K562 (cell line): ENCODE measurements at regions not wholly inside any gene's neighbourhood (a gene's known extent, or its start where the extent isn't known, plus 50 kb on each side); places are given as distances from the start of the nearest gene placed in this dataset.

Experiments used
- ATAC-seq: fragments of 200-7000 bp; cut with Tn5 transposase; 3 replicates; pipeline ENCODE4 v1.9.1; 2020; ENCODE audit warnings: moderate library complexity
- BruUV-seq: library from RNA; stranded (reverse); fragments of 400-500 nt; replicated peaks from 2 replicates; lab custom pipeline; 2021; lab: Mats Ljungman, UMichigan
- CTCF ChIA-PET: fragments of 300-600 bp; formaldehyde crosslinking; extraction: SDS; loops from one replicate; lab custom pipeline; 2021; ENCODE audit warnings: low intra/inter-chr PET ratio; lab: Yijun Ruan, JAX
- POLR2A ChIA-PET: fragments of 300-600, 350-650 bp; sonication (Branson Sonifier 250); formaldehyde crosslinking; extraction: SDS; loops from one replicate; lab custom pipeline; 2021; ENCODE audit warnings: antibody characterized with exemption, inconsistent platforms; lab: Yijun Ruan, JAX
- DNase-seq, 4 experiments: peaks; one replicate each; pipeline versions ENCODE4 v3.0.0 to v3.0.0-alpha.2; 2011 to 2018; ENCODE audit warnings: low spot score in 3 of 4, mixed read lengths in 3 of 4; ENCODE audit errors: extremely low read depth in 1 of 4
- FAIRE-seq: peaks from 2 replicates; lab custom pipeline; 2011; peaks lifted over from hg19 to GRCh38; lab: Jason Lieb, UNC
- H2AFZ ChIP-seq: 2 replicates; pipeline ENCODE4 v1.6.0; 2011; ENCODE audit warnings: low read depth, low read length, control low read depth, inconsistent platforms
- H3K27ac ChIP-seq: fragments of 200-600 bp; 3 replicates; pipeline ENCODE4 v1.8.0; 2011; ENCODE audit warnings: low read depth, mild to moderate bottlenecking, control low read depth, inconsistent platforms, low read length, moderate library complexity, mixed read lengths; ENCODE audit errors: extremely low read depth
- H3K27me3 ChIP-seq, 2 experiments: fragments of 300-600 bp in 1 of 2; 2 replicates in 1 of 2; 3 replicates in 1 of 2; pipeline versions ENCODE4 v1.6.0 to v1.8.0; 2011; ENCODE audit warnings: inconsistent platforms in 2 of 2, low read length in 2 of 2, mild to moderate bottlenecking in 1 of 2, mixed read lengths in 1 of 2, moderate library complexity in 1 of 2; ENCODE audit not compliant: control insufficient read depth in 2 of 2, insufficient read depth in 2 of 2
- H3K36me3 ChIP-seq: fragments of 300-600 bp; 3 replicates; pipeline ENCODE4 v1.8.0; 2011; ENCODE audit warnings: mild to moderate bottlenecking, low read length, inconsistent platforms; ENCODE audit not compliant: control insufficient read depth, insufficient read depth
- H3K4me1 ChIP-seq, 2 experiments: fragments of 200-600 bp in 1 of 2; replicated peaks in 1 of 2; 2 replicates in 1 of 2; 3 replicates in 1 of 2; pipeline versions ENCODE4 v1.5.1 to v1.8.0; 2011; ENCODE audit warnings: inconsistent platforms in 2 of 2, low read length in 2 of 2, mild to moderate bottlenecking in 1 of 2, mixed read lengths in 1 of 2, moderate library complexity in 1 of 2; ENCODE audit not compliant: control insufficient read depth in 2 of 2, insufficient read depth in 2 of 2
- H3K4me2 ChIP-seq: 2 replicates; pipeline ENCODE4 v1.6.1; 2011; ENCODE audit warnings: low read length, control low read depth, inconsistent platforms, mixed read lengths; ENCODE audit not compliant: insufficient read depth
- H3K4me3 ChIP-seq: fragments of 200-600 bp; sonication (generic), shearing (Covaris generic); 2 replicates; pipeline ENCODE4 v1.5.1; 2016; ENCODE audit warnings: control low read depth, inconsistent platforms
- H3K79me2 ChIP-seq: fragments of 200-600 bp; 3 replicates; pipeline ENCODE4 v1.8.0; 2011; ENCODE audit warnings: low read length, inconsistent platforms; ENCODE audit not compliant: control insufficient read depth, insufficient read depth
- H3K9ac ChIP-seq, 2 experiments: 2 replicates each; pipeline versions ENCODE4 v1.6.0 to v1.6.1; 2011; ENCODE audit warnings: low read depth in 2 of 2, low read length in 2 of 2, control low read depth in 1 of 2, inconsistent platforms in 1 of 2, mild to moderate bottlenecking in 1 of 2, mixed read lengths in 1 of 2; ENCODE audit not compliant: insufficient read depth in 1 of 2
- H3K9me1 ChIP-seq: one replicate; pipeline ENCODE4 v1.6.0; 2011; ENCODE audit warnings: inconsistent platforms, mild to moderate bottlenecking, low read length, moderate library complexity; ENCODE audit not compliant: control insufficient read depth, insufficient read depth
- H3K9me3 ChIP-seq: replicated peaks from 2 replicates; pipeline ENCODE4 v1.5.1; 2011; ENCODE audit warnings: low read depth, low read length, inconsistent platforms; ENCODE audit not compliant: control insufficient read depth, insufficient read depth
- H4K20me1 ChIP-seq: replicated peaks from 2 replicates; pipeline ENCODE4 v1.6.1; 2011; ENCODE audit warnings: low read length, inconsistent platforms, mixed read lengths; ENCODE audit not compliant: control insufficient read depth, insufficient read depth
- MBD1 ChIP-seq: fragments of 250-450 bp; sonication (Bioruptor Pico); IDR thresholded peaks from 2 replicates; pipeline ENCODE4 v1.8.0; 2022; ENCODE audit warnings: inconsistent platforms
- RERE ChIP-seq: sonication (generic); formaldehyde crosslinking; IDR thresholded peaks from 2 replicates; pipeline ENCODE4 v1.8.0; 2023; ENCODE audit warnings: missing genetic modification reagents, mild to moderate bottlenecking, borderline replicate concordance
- WGBS: fragments of 100-300 bp; shearing (Covaris generic); methylation state at CpG from one replicate; pipeline ENCODE4 v1.1.6; 2016; ENCODE audit warnings: low coverage, mixed read lengths; ENCODE audit not compliant: insufficient coverage; ENCODE audit errors: missing lambda C conversion rate; 5-methylcytosine and 5-hydroxymethylcytosine counted together
- in situ Hi-C: fragments of 300-500 bp; cut with MboI; formaldehyde crosslinking; loops from 4 replicates; pipeline ENCODE4 v1.15.0; 2018; ENCODE audit warnings: inconsistent platforms, mixed read lengths
- intact Hi-C: fragments of 100-400 bp; cut with micrococcal nuclease; formaldehyde crosslinking; loops from 2 replicates; pipeline ENCODE4 v1.14.2; 2022

GRCh38 chr13:111640006-111640405 lies 319.6 kb downstream of the TEX29 start:
- WGBS = 1% methylated on average over 13 of the region's 13 CpGs
- H3K79me2 ChIP-seq = no peaks in the 10 kb centered on the region
- ATAC-seq (no peak), FAIRE-seq (no peak), DNase-seq (no peak)
- peaks cover 0 to 26% of the 10 kb centered on the region in 2 experiments; a peak in 2 of 5 replicates for H3K27me3 ChIP-seq
- no peak overlapping the region for H2AFZ ChIP-seq
- no peaks in the 10 kb centered on the region for H3K9me3 ChIP-seq
- BruUV-seq = no TSS peak
- H3K4me3 ChIP-seq = no peak overlapping the region
- H3K9ac ChIP-seq = no peak overlapping the region
- CTCF ChIA-PET = no interaction called here
- intact Hi-C loops (no loop called here), in situ Hi-C loops (no loop called here)
- H3K4me1 ChIP-seq = no peaks in the 10 kb centered on the region
- POLR2A ChIA-PET = no interaction called here
- TF ChIP-seq MBD1 (CRISPR knock-in tag) (no peak), RERE (no peak)
- H3K9me1 ChIP-seq = no peaks in the 10 kb centered on the region
- H4K20me1 ChIP-seq = no peaks in the 10 kb centered on the region
- no peak overlapping the region for H3K27ac ChIP-seq
- no peaks in the 10 kb centered on the region for H3K36me3 ChIP-seq
- no peak overlapping the region for H3K4me2 ChIP-seq
